ENCODE measurements at regions not wholly inside any gene's neighbourhood (a gene's known extent, or its start where the extent isn't known, plus 50 kb on each side); places are given as distances from the start of the nearest gene placed in this dataset.

DNA sequence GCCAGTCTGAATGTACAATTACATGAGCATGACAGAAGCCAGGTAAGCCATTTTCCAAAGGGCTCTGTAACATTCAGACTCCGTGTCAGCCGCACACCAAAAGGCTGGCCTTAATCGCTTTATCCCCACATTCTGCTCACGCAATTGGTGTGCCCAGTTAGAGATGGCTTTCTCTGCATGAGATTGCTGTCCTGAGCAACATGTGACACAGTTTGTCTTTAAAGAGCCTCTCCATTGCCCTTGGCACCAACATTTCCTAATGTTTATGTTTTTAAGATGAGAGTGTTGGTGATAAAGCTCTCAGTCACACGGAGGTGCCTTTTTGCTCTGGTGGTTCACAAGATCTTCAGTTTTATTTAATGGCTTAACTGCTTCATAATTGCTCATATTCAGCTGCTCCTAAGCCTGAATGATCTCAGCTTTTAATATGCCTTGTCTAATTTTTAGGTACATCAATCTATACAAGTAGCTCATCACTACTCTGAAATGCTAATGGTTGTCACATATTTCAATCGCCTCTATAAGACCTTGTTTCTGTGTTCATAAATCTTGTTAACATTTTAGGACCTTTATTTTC is 164.8 kb upstream of the ACVR2A start (continued):
- 0 out of 2 replicates have a peak, but pooled peaks have one; percentile 31 for TF ChIP-seq IKZF3 (tag by site-specific recombination; IDR thresholded peaks at IDR 0.05)

DNA sequence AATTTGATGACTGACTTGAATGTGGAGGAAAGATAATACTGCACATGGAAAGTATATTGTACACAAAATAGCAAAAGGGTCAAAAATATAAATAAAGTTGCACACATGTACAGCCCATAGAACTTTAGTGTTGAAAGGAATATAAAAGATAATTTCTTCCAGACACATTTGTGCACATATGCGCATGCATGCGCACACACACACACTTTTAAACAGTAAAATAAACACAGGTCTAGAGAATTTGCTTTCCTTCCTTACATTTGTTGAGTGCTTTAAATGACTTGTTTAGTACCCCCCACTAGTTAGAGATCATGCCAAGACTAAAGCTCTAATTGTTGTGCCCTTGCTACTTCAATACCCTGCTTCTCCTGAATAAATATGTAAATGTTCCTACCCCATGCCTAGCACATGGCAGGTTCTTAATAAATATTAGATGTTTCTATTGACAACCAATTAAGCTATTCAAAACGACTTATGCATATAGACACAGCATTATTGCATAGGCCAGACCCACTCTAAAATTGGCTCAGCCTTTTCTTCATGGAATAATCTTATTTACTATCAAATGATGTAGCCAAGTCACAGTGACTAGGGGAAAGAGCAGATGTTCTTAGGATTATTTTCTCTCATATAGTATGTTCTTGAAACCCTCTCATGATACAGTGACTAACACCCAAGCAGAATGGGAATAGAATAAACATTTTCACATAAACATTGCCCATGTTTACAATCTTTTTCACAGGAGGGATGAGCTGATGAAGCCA is 165.5 kb upstream of the ACVR2A start:
- ChIA-PET POLR2A (no interaction called here), CTCF (no interaction called here)
- H3K4me1 ChIP-seq (ENCODE audit: control insufficient read depth, insufficient read depth, low read length), result peaks cover 5% of the 10 kb centered on the region
- no peaks in the 10 kb centered on the region for H3K9me3 ChIP-seq (ENCODE audit: control insufficient read depth, insufficient read depth, low read depth, low read length)
- no peaks in the 10 kb centered on the region for H3K36me3 ChIP-seq (ENCODE audit: control insufficient read depth in 2 of 2, insufficient read depth in 1 of 2, low read length in 2 of 2)
- H3K4me3 ChIP-seq (ENCODE audit: low read depth, low read length), result no peak overlapping the region
- H3K27ac ChIP-seq (ENCODE audit: extremely low read depth, low read depth, low read length), result no peak overlapping the region
- no peak for TF ChIP-seq HOXC10 (CRISPR knock-in tag; IDR thresholded peaks at IDR 0.05)
- TF ChIP-seq ZNF629 (tag by site-specific recombination; IDR thresholded peaks at IDR 0.05), result no peak
- TF ChIP-seq, protein P1, sequence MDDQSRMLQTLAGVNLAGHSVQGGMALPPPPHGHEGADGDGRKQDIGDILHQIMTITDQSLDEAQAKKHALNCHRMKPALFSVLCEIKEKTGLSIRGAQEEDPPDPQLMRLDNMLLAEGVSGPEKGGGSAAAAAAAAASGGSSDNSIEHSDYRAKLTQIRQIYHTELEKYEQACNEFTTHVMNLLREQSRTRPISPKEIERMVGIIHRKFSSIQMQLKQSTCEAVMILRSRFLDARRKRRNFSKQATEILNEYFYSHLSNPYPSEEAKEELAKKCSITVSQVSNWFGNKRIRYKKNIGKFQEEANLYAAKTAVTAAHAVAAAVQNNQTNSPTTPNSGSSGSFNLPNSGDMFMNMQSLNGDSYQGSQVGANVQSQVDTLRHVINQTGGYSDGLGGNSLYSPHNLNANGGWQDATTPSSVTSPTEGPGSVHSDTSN (CRISPR knock-in tag; IDR thresholded peaks at IDR 0.05), result no peak
- TF ChIP-seq KLF8 (tag by site-specific recombination; IDR thresholded peaks at IDR 0.05), result no peak
- TF ChIP-seq ZBTB17 (tag by site-specific recombination; IDR thresholded peaks at IDR 0.05), result no peak
- TF ChIP-seq, protein P2, sequence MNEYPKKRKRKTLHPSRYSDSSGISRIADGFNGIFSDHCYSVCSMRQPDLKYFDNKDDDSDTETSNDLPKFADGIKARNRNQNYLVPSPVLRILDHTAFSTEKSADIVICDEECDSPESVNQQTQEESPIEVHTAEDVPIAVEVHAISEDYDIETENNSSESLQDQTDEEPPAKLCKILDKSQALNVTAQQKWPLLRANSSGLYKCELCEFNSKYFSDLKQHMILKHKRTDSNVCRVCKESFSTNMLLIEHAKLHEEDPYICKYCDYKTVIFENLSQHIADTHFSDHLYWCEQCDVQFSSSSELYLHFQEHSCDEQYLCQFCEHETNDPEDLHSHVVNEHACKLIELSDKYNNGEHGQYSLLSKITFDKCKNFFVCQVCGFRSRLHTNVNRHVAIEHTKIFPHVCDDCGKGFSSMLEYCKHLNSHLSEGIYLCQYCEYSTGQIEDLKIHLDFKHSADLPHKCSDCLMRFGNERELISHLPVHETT (tag by site-specific recombination; IDR thresholded peaks at IDR 0.05), result no peak
- TF ChIP-seq ZNF768 (tag by site-specific recombination; IDR thresholded peaks at IDR 0.05), result no peak
- no peak for TF ChIP-seq GLIS1 (tag by site-specific recombination; IDR thresholded peaks at IDR 0.05)
- TF ChIP-seq IKZF3 (tag by site-specific recombination; IDR thresholded peaks at IDR 0.05), result no peak
- no peak for TF ChIP-seq ZNF404 (tag by site-specific recombination; IDR thresholded peaks at IDR 0.05)
- TF ChIP-seq, protein P3, sequence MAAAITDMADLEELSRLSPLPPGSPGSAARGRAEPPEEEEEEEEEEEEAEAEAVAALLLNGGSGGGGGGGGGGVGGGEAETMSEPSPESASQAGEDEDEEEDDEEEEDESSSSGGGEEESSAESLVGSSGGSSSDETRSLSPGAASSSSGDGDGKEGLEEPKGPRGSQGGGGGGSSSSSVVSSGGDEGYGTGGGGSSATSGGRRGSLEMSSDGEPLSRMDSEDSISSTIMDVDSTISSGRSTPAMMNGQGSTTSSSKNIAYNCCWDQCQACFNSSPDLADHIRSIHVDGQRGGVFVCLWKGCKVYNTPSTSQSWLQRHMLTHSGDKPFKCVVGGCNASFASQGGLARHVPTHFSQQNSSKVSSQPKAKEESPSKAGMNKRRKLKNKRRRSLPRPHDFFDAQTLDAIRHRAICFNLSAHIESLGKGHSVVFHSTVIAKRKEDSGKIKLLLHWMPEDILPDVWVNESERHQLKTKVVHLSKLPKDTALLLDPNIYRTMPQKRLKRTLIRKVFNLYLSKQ (tag by site-specific recombination; IDR thresholded peaks at IDR 0.05; ENCODE audit: borderline replicate concordance), result no peak
- TF ChIP-seq KLF1 (tag by site-specific recombination; IDR thresholded peaks at IDR 0.05), result no peak
- TF ChIP-seq, protein P4, sequence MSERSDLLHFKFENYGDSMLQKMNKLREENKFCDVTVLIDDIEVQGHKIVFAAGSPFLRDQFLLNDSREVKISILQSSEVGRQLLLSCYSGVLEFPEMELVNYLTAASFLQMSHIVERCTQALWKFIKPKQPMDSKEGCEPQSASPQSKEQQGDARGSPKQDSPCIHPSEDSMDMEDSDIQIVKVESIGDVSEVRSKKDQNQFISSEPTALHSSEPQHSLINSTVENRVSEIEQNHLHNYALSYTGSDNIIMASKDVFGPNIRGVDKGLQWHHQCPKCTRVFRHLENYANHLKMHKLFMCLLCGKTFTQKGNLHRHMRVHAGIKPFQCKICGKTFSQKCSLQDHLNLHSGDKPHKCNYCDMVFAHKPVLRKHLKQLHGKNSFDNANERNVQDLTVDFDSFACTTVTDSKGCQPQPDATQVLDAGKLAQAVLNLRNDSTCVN (tag by site-specific recombination; optimal IDR thresholded peaks at IDR 0.05), result no peak

DNA sequence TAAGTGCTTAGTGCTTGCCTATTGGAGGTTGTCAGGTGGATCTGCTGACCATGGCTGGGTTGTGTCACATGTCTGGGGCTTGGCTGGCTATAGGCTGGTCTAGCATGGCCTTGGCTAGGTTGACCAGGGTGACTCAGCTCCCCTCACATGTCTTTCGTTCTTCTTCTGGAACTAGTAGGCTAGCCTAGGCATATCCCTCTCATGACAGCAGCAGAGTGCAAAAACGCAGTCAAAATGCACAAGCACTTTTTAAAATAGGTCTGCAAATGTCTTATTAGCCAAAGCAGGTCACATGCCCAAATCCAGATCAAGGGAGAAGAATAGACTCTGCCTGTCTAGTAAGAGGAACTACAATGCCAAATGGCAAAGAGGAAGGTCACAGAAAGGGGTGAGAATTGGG is 179.7 kb upstream of the ACVR2A start:
- ChIA-PET CTCF (interaction anchor here (0.6 to 0.7 kb wide), 2 partner anchors 13 to 281 kb away, joined by 3 to 4 read pairs; no protein-coding TSS in a partner anchor), POLR2A (no interaction called here)
- TF ChIP-seq ZNF169 (tag by site-specific recombination; IDR thresholded peaks at IDR 0.05) (no peak), ZFP37 (tag by site-specific recombination; IDR thresholded peaks at IDR 0.05) (no peak), GLIS2 (tag by site-specific recombination; IDR thresholded peaks at IDR 0.05) (no peak), ZNF132 (tag by site-specific recombination; IDR thresholded peaks at IDR 0.05; ENCODE audit: borderline replicate concordance) (no peak), GFI1B (tag by site-specific recombination; IDR thresholded peaks at IDR 0.05) (no peak), MEIS1 (CRISPR knock-in tag; IDR thresholded peaks at IDR 0.05; ENCODE audit: borderline replicate concordance) (no peak), ZNF791 (tag by site-specific recombination; IDR thresholded peaks at IDR 0.05) (no peak), SCRT1 (tag by site-specific recombination; IDR thresholded peaks at IDR 0.05; ENCODE audit: borderline replicate concordance) (no peak), ZNF404 (tag by site-specific recombination; IDR thresholded peaks at IDR 0.05) (no peak)
- TF ChIP-seq, protein P5, sequence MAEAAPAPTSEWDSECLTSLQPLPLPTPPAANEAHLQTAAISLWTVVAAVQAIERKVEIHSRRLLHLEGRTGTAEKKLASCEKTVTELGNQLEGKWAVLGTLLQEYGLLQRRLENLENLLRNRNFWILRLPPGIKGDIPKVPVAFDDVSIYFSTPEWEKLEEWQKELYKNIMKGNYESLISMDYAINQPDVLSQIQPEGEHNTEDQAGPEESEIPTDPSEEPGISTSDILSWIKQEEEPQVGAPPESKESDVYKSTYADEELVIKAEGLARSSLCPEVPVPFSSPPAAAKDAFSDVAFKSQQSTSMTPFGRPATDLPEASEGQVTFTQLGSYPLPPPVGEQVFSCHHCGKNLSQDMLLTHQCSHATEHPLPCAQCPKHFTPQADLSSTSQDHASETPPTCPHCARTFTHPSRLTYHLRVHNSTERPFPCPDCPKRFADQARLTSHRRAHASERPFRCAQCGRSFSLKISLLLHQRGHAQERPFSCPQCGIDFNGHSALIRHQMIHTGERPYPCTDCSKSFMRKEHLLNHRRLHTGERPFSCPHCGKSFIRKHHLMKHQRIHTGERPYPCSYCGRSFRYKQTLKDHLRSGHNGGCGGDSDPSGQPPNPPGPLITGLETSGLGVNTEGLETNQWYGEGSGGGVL (tag by site-specific recombination; IDR thresholded peaks at IDR 0.05), result no peak
- TF ChIP-seq, protein P6, sequence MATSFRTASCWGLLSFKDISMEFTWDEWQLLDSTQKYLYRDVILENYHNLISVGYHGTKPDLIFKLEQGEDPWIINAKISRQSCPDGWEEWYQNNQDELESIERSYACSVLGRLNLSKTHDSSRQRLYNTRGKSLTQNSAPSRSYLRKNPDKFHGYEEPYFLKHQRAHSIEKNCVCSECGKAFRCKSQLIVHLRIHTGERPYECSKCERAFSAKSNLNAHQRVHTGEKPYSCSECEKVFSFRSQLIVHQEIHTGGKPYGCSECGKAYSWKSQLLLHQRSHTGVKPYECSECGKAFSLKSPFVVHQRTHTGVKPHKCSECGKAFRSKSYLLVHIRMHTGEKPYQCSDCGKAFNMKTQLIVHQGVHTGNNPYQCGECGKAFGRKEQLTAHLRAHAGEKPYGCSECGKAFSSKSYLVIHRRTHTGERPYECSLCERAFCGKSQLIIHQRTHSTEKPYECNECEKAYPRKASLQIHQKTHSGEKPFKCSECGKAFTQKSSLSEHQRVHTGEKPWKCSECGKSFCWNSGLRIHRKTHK (tag by site-specific recombination; IDR thresholded peaks at IDR 0.05), result no peak

More for the DNA sequence above, 179.7 kb upstream of the ACVR2A start:
- Histone ChIP-seq H3K4me3 (ENCODE audit: low read depth, low read length) (no peak overlapping the region), H3K4me1 (ENCODE audit: control insufficient read depth, insufficient read depth, low read length) (no peaks in the 10 kb centered on the region), H3K27ac (ENCODE audit: extremely low read depth, low read depth, low read length) (no peak overlapping the region), H3K9me3 (ENCODE audit: control insufficient read depth, insufficient read depth, low read depth, low read length) (no peaks in the 10 kb centered on the region), H3K36me3 (ENCODE audit: control insufficient read depth in 2 of 2, insufficient read depth in 1 of 2, low read length in 2 of 2) (no peaks in the 10 kb centered on the region)

Data from HEK293 (cell line).